ENCODE measurements at regions not wholly inside any gene's neighbourhood (a gene's known extent, or its start where the extent isn't known, plus 50 kb on each side); places are given as distances from the start of the nearest gene placed in this dataset.

DNA sequence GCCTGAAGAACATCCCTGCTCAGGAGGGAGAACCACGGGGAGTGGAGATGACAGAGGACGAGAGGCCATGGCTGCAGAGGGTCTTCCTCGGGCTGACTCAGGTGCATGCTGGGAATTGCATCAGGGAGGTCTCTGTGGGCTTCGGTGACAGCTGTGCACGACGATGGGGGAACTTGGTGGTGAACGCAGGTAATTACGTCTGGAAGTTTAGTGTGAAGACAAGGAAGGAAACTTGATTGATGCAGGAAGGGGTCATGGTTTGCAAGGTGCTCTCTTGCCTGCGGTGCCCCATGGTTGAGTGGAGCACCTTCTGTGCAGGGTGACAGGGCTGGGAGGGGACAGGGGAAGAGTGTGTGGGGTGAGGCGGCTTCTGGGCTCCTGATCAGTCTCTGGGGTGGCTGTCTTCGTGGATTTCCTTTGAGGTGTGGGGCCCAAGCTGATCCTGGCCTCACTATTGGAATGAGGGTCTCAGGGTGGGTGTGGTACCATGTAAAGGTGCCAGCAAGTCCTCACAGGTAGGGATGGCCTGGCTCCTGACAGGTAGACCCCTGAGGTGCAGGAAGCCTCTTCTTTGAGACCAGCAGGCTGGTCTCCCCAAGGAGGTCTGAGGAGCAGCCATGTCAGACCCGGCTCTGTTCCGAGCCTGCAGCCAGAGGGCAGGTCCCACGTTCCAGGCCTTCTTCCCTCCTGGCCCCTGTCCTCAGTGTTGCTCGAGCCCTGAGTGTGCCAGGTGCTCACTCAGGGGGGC, 1020.1 kb downstream of the TBC1D22A start:
- TF ChIP-seq EZH2 (IDR thresholded peaks at IDR 0.05; ENCODE audit: borderline replicate concordance, insufficient read depth, low read depth, low read length, poor library complexity, severe bottlenecking): no peak
- TF ChIP-seq, protein P1, sequence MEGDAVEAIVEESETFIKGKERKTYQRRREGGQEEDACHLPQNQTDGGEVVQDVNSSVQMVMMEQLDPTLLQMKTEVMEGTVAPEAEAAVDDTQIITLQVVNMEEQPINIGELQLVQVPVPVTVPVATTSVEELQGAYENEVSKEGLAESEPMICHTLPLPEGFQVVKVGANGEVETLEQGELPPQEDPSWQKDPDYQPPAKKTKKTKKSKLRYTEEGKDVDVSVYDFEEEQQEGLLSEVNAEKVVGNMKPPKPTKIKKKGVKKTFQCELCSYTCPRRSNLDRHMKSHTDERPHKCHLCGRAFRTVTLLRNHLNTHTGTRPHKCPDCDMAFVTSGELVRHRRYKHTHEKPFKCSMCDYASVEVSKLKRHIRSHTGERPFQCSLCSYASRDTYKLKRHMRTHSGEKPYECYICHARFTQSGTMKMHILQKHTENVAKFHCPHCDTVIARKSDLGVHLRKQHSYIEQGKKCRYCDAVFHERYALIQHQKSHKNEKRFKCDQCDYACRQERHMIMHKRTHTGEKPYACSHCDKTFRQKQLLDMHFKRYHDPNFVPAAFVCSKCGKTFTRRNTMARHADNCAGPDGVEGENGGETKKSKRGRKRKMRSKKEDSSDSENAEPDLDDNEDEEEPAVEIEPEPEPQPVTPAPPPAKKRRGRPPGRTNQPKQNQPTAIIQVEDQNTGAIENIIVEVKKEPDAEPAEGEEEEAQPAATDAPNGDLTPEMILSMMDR (IDR thresholded peaks at IDR 0.05): no peak
